ENCODE measurements at regions not wholly inside any gene's neighbourhood (a gene's known extent, or its start where the extent isn't known, plus 50 kb on each side); places are given as distances from the start of the nearest gene placed in this dataset.
"Not testable (repeated sequence)": the region's sequence is repeated elsewhere in the genome, so short reads cannot be mapped to it uniquely, and the experiment has no call there.

- not testable (repeated sequence) for DNase-seq (ENCODE audit: low read depth in 2 of 2)
Observed at GRCh38 chr2:87315183-87315902, 293.7 kb upstream of the PLGLB1 start.

GRCh38 chr2:87317193-87317592 lies 295.5 kb upstream of the PLGLB1 start:
- DNase-seq (ENCODE audit: low read depth in 2 of 2), result not testable (repeated sequence)

- not testable (repeated sequence) for DNase-seq (ENCODE audit: low read depth in 2 of 2)
Observed at GRCh38 chr2:87318814-87319491, 297.3 kb upstream of the PLGLB1 start.

GRCh38 chr2:87319705-87320104 lies 298.1 kb upstream of the PLGLB1 start:
- DNase-seq (ENCODE audit: low read depth in 2 of 2), result not testable (repeated sequence)

GRCh38 chr2:87321201-87321600 lies 299.6 kb upstream of the PLGLB1 start:
- DNase-seq (ENCODE audit: low read depth in 2 of 2), result not testable (repeated sequence)

GRCh38 chr2:87324335-87325041 lies 302.8 kb upstream of the PLGLB1 start:
- DNase-seq (ENCODE audit: low read depth in 2 of 2), result not testable (repeated sequence)

GRCh38 chr2:87325042-87325910 lies 303.6 kb upstream of the PLGLB1 start:
- not testable (repeated sequence) for DNase-seq (ENCODE audit: low read depth in 2 of 2)

- DNase-seq (ENCODE audit: low read depth in 2 of 2), result not testable (repeated sequence)
Observed at GRCh38 chr2:87325911-87326294, 304.3 kb upstream of the PLGLB1 start.

- DNase-seq (ENCODE audit: low read depth in 2 of 2), result not testable (repeated sequence)
Observed at GRCh38 chr2:87326754-87327153, 305.1 kb upstream of the PLGLB1 start.

GRCh38 chr2:87327648-87328371 lies 306.2 kb upstream of the PLGLB1 start:
- not testable (repeated sequence) for DNase-seq (ENCODE audit: low read depth in 2 of 2)

- DNase-seq (ENCODE audit: low read depth in 2 of 2), result not testable (repeated sequence)
Observed at GRCh38 chr2:87329529-87329928, 307.9 kb upstream of the PLGLB1 start.

- DNase-seq (ENCODE audit: low read depth in 2 of 2), result not testable (repeated sequence)
Observed at GRCh38 chr2:87330486-87330885, 308.8 kb upstream of the PLGLB1 start.

- not testable (repeated sequence) for DNase-seq (ENCODE audit: low read depth in 2 of 2)
Observed at GRCh38 chr2:87331940-87332583, 310.4 kb upstream of the PLGLB1 start.

GRCh38 chr2:87334888-87335287 lies 313.2 kb upstream of the PLGLB1 start:
- DNase-seq (ENCODE audit: low read depth in 2 of 2), result not testable (repeated sequence)

GRCh38 chr2:87338998-87339397 lies 317.4 kb upstream of the PLGLB1 start:
- DNase-seq (ENCODE audit: low read depth in 2 of 2), result not testable (repeated sequence)

GRCh38 chr2:87341601-87342014 lies 320.0 kb upstream of the PLGLB1 start:
- DNase-seq (ENCODE audit: low read depth in 2 of 2), result peak in 1 of 2 donors; percentile 16

- DNase-seq (ENCODE audit: low read depth in 2 of 2), result not testable (repeated sequence)
Observed at GRCh38 chr2:87342175-87342574, 320.5 kb upstream of the PLGLB1 start.

GRCh38 chr2:87343347-87343746 lies 321.7 kb upstream of the PLGLB1 start:
- DNase-seq (ENCODE audit: low read depth in 2 of 2), result not testable (repeated sequence)

- not testable (repeated sequence) for DNase-seq (ENCODE audit: low read depth in 2 of 2)
Observed at GRCh38 chr2:87345283-87345682, 323.6 kb upstream of the PLGLB1 start.

GRCh38 chr2:87348556-87348955 lies 326.9 kb upstream of the PLGLB1 start:
- DNase-seq (ENCODE audit: low read depth in 2 of 2), result not testable (repeated sequence)

All from stimulated activated CD4-positive, alpha-beta T cell treated with anti-CD3 and anti-CD28 coated beads, Interleukin-15, amount 100 ng/mL, for 48 hours (primary cell).